ENCODE measurements at regions not wholly inside any gene's neighbourhood (a gene's known extent, or its start where the extent isn't known, plus 50 kb on each side); places are given as distances from the start of the nearest gene placed in this dataset.

DNA sequence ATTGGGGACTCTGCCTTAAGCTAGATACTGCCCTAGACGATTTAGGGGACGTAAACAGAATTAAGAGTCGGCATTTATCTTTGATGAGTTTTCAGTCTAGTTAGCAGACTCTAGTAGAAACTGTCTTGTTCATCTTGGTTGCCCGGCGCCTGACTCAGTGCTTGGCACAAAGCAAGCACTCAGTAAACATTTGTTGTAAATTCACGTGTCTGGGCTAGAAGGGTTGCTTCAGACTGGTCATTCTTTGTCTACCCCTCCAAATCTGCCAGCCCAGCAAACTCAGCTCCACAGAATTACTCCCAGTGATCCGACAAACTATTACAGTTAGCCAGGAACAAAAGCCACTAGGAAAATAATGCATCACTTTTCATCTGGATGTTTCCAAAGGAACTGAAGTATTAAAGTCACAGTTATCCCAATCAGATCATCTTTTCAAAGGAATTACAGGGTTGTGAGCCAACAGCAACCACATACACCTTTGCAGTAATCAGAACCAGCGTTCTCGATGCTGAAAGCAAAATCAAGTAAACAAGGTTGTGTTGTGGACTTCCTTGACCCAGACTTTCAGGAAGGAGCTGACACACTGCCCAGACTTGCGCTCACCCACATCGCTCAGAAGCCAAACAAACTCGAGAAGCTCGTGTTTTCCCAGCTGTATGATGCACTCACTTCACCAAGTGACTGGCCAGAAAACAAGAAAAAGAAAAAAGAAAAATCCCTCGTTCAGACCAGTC is 66.5 kb upstream of the GADD45A start:
- TF ChIP-seq, protein P1, sequence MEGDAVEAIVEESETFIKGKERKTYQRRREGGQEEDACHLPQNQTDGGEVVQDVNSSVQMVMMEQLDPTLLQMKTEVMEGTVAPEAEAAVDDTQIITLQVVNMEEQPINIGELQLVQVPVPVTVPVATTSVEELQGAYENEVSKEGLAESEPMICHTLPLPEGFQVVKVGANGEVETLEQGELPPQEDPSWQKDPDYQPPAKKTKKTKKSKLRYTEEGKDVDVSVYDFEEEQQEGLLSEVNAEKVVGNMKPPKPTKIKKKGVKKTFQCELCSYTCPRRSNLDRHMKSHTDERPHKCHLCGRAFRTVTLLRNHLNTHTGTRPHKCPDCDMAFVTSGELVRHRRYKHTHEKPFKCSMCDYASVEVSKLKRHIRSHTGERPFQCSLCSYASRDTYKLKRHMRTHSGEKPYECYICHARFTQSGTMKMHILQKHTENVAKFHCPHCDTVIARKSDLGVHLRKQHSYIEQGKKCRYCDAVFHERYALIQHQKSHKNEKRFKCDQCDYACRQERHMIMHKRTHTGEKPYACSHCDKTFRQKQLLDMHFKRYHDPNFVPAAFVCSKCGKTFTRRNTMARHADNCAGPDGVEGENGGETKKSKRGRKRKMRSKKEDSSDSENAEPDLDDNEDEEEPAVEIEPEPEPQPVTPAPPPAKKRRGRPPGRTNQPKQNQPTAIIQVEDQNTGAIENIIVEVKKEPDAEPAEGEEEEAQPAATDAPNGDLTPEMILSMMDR (IDR thresholded peaks at IDR 0.05; ENCODE audit: low read depth, low read length), result no peak
- peak overlapping the region in 1 of 2 donors; percentile 11 for H3K4me3 ChIP-seq (replicated peaks in 1 of 2; ENCODE audit: low read depth in 2 of 2, low read length in 2 of 2)
- DNase-seq (ENCODE audit: low read depth in 2 of 2), result peak; percentile 95 to 96

DNA sequence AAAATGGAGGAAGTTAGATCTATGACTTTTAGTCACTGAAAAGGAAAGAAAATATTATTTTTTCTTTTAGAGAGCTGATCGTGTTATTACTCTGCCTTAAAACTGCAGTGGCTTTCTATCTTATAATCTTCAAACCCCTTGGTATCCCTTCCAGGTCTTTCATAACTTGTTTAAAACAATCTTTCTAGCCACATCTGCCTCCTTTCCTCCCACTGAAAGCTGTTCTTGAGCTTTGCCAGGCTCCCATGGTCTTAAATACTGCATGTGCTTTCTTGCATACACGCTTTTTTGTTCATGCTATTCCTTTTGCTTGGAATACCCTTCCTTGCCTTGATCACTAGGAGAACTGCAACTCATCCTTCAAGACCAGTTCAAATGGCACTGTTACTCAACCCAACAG is 65.9 kb upstream of the GADD45A start:
- H3K4me3 ChIP-seq (replicated peaks in 1 of 2; ENCODE audit: low read depth in 2 of 2, low read length in 2 of 2), result peak overlapping the region in 1 of 2 donors; percentile 11
- DNase-seq (ENCODE audit: low read depth in 2 of 2), result peak; percentile 32 to 63
- TF ChIP-seq, protein P1 (IDR thresholded peaks at IDR 0.05; ENCODE audit: low read depth, low read length), result no peak

DNA sequence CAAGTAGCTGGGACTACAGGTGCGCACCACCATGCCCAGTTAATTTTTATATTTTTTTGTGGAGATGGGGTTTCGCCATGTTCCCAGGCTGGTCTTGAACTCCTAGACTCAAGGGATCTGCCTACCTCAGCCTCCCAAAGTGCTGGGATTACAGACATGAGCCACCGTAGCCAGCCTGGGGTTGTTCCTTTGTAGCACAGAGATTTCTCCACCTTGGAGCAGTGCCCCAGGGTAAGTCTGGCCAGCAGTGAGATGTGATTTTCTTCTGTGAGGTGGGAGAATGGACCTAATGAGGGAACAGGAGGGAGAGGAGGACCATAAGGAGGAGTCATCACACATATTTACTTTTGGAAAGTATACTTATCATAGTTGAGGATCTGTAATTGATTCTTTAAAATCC is 61.1 kb upstream of the GADD45A start:
- TF ChIP-seq, protein P1 (IDR thresholded peaks at IDR 0.05; ENCODE audit: low read depth, low read length), result no peak
- no peak for DNase-seq (ENCODE audit: low read depth in 2 of 2)
- no peak overlapping the region for H3K4me3 ChIP-seq (replicated peaks in 1 of 2; ENCODE audit: low read depth in 2 of 2, low read length in 2 of 2)

DNA sequence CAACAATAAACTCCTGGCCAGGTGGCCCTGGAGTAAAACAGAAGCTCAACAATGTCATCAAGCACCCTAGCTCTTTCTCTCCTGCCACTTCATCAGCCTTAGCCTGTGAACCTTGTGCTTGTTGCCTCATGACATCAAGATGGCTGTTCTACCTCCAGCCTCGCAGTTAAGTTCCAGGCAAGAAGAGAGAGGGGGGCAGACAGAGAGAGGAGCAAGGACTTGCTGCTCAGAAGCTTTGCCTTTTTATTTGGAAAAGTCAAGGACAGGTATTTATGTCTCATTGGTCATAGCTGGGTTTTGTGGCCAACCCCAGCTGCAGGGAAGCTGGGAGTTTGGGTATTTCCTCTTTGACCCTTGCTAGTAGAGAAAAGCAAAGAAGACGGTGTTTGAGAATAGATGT is 60.3 kb upstream of the GADD45A start:
- DNase-seq (ENCODE audit: low read depth in 2 of 2), result no peak
- H3K4me3 ChIP-seq (replicated peaks in 1 of 2; ENCODE audit: low read depth in 2 of 2, low read length in 2 of 2), result no peak overlapping the region
- TF ChIP-seq, protein P1 (IDR thresholded peaks at IDR 0.05; ENCODE audit: low read depth, low read length), result no peak

DNA sequence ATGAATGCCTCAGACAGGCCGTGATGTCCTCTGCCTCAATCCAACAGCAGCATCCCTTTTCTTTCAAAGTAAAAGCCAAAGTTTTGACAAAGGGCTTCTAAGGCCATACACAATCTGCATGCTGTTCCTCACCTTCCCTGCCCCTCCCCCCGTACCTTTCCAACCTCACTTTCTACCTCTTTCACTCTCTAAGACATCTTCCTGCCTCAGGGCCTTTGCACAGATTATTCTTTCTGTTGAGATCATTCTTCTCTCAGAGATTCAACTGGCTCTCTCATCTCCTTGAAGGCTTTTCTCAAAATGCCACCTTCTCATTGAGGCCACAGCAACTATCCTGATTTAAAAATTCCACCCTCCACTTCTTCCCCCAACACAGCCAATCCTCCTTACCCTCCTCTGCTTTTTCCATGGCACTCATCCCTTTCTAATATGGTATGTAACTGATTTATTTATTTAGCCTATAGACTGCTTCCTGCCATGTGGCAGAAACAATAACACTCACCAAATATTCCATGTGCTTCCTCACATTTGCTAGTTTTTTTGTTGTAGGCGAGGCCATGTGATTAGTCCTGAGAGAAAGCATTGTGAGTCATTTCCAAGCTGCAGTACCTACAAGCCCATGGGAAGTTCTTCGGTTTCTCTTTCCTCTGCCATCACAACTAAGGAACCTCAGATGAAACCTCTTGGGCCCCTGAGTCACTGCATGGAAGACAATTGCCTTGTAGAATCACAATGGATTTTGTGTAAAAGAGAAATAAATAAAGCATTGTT is 58.7 kb upstream of the GADD45A start:
- DNase-seq (ENCODE audit: low read depth in 2 of 2), result peak; percentile 82 to 99

DNA sequence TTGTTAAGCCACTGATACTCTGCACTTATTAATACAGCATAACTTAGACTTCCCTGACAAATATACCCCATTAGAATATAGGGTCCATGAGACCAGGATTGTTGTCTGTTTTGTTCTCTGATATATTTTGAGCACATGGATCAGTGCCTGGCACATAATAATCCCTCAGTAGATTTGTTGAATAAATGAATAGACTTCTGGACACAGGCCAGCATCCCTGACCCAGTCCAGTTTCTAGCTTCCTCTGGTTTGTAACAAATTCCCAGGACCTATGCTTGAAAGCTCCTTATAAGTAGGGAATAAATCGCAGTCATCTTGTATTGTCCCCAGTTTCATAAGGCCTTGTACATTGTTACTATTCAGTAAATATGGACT is 58.2 kb upstream of the GADD45A start:
- no peak overlapping the region for H3K4me3 ChIP-seq (replicated peaks in 1 of 2; ENCODE audit: low read depth in 2 of 2, low read length in 2 of 2)
- peak in 1 of 2 donors; percentile 45 for DNase-seq (ENCODE audit: low read depth in 2 of 2)
- TF ChIP-seq, protein P1 (IDR thresholded peaks at IDR 0.05; ENCODE audit: low read depth, low read length), result no peak

More for the DNA sequence above, 58.7 kb upstream of the GADD45A start:
- TF ChIP-seq, protein P1 (IDR thresholded peaks at IDR 0.05; ENCODE audit: low read depth, low read length), result no peak
- no peak overlapping the region for H3K4me3 ChIP-seq (replicated peaks in 1 of 2; ENCODE audit: low read depth in 2 of 2, low read length in 2 of 2)

Measured in cardiac fibroblast (primary cell).